Type B pancreatic cell (in vitro differentiated cells): ENCODE measurements at regions not wholly inside any gene's neighbourhood (a gene's known extent, or its start where the extent isn't known, plus 50 kb on each side); places are given as distances from the start of the nearest gene placed in this dataset.

Experiments
- DNase-seq: peaks from one replicate; pipeline ENCODE4 v3.0.0; 2021; ENCODE audit warnings: mixed read lengths; ENCODE audit not compliant: unreplicated experiment; ENCODE audit errors: extremely low spot score
- H3K27ac Mint-ChIP-seq: 2 replicates; pipeline ENCODE4 v1.8.0; 2021; ENCODE audit warnings: mild to moderate bottlenecking, mixed read lengths
- H3K27me3 Mint-ChIP-seq: 2 replicates; pipeline ENCODE4 v1.8.0; 2021; ENCODE audit warnings: mixed read lengths
- H3K36me3 Mint-ChIP-seq: 2 replicates; pipeline ENCODE4 v1.8.0; 2021; ENCODE audit warnings: mixed read lengths
- H3K4me1 Mint-ChIP-seq: one replicate; pipeline ENCODE4 v1.8.0; 2021; ENCODE audit warnings: mixed read lengths; ENCODE audit not compliant: unreplicated experiment
- H3K4me3 Mint-ChIP-seq: 2 replicates; pipeline ENCODE4 v1.8.0; 2021; ENCODE audit warnings: mild to moderate bottlenecking, mixed read lengths
- H3K9me3 Mint-ChIP-seq: 2 replicates; pipeline ENCODE4 v1.8.0; 2021; ENCODE audit warnings: mixed read lengths
- CTCF ChIP-seq: fragments of 200-600 bp; sonication (generic); conservative IDR thresholded peaks from 2 replicates; pipeline ENCODE4 v1.5.0; 2021; ENCODE audit warnings: antibody characterized with exemption, mild to moderate bottlenecking

DNA sequence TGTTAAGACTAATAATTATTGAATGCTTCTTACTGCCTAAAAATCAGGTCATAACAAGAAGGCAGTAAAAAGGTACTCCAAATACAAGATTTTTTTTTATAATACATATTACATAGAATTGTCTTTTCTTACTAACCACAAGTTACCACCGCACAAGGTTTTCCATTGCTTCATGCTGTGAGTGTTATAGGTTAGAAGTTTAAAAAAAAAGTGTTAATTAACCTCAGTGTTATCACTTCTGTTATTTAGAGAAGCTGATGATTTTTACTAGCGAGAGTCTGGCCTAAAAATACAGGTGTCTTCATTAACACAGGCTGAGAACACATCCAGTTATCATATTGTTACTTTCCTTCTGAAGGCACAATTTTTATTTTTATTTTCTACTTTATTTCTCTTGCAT is 1281.9 kb upstream of the CELF2 start:
- Mint-ChIP-seq H3K27ac (no peak overlapping the region), H3K9me3 (no peaks in the 10 kb centered on the region), H3K36me3 (no peaks in the 10 kb centered on the region), H3K27me3 (no peaks in the 10 kb centered on the region), H3K4me3 (no peak overlapping the region), H3K4me1 (no peaks in the 10 kb centered on the region)
- no peak for DNase-seq
- TF ChIP-seq CTCF: no peak

- no peak for TF ChIP-seq CTCF
- DNase-seq: no peak
- Mint-ChIP-seq H3K4me1 (no peaks in the 10 kb centered on the region), H3K36me3 (peaks cover 4% of the 10 kb centered on the region), H3K9me3 (peaks cover 8% of the 10 kb centered on the region), H3K27ac (peak overlapping the region; percentile 79), H3K27me3 (no peaks in the 10 kb centered on the region), H3K4me3 (no peak overlapping the region)
Measured at GRCh38 chr10:9743639-9744038, 1274.0 kb upstream of the CELF2 start.

DNA sequence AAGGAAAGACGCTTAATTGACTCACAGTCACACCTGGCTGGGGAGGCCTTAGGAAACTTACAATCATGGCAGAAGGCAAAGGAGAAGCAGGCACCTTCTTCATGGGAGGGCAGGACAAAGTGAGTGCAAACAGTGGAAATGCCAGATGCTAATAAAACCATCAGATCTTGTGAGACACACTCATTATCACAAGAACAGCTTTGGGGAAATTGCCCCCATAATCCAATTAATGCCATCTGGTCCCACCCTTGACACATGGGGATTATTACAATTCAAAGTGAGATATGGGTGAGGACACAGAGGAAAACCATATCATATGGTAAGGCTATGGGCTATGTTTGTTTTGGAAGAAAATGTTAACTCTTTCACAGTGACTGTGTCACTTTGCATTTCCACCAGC is 1272.5 kb upstream of the CELF2 start:
- Mint-ChIP-seq H3K4me1 (no peaks in the 10 kb centered on the region), H3K9me3 (peaks cover 8% of the 10 kb centered on the region), H3K27me3 (no peaks in the 10 kb centered on the region), H3K36me3 (peaks cover 4% of the 10 kb centered on the region), H3K4me3 (no peak overlapping the region), H3K27ac (no peak overlapping the region)
- no peak for DNase-seq
- TF ChIP-seq CTCF: no peak

DNA sequence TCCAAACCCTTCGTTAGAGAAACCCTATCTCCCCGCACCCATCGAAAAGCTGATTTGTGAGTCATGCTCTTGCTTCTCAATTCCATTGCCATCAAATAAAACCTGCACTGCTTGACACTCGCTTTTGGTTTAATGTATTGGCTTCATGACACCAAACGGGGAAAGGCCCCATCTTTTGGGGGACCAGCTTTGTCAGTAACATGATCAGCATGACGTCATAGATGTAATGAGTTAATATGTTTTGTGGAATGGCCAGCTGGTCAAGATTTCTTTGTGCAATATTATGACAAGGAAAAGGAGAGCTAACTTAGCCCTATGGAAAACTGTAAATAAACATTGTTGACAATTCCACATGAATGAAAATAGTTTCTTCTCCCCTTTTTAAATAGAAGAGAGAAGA is 1260.5 kb upstream of the CELF2 start:
- TF ChIP-seq CTCF: no peak
- DNase-seq: no peak

GRCh38 chr10:9759596-9759995 is 1258.1 kb upstream of the CELF2 start:
- TF ChIP-seq CTCF: no peak
- Mint-ChIP-seq H3K27me3 (no peaks in the 10 kb centered on the region), H3K4me3 (no peak overlapping the region), H3K4me1 (no peaks in the 10 kb centered on the region), H3K9me3 (peaks cover 13% of the 10 kb centered on the region), H3K27ac (no peak overlapping the region), H3K36me3 (peaks cover 4% of the 10 kb centered on the region)
- DNase-seq: no peak

More for the DNA sequence above, 1260.5 kb upstream of the CELF2 start:
- no peak overlapping the region for H3K27ac Mint-ChIP-seq
- H3K4me1 Mint-ChIP-seq: no peaks in the 10 kb centered on the region
- H3K4me3 Mint-ChIP-seq: no peak overlapping the region
- H3K36me3 Mint-ChIP-seq: peaks cover 4% of the 10 kb centered on the region
- no peaks in the 10 kb centered on the region for H3K27me3 Mint-ChIP-seq
- peaks cover 13% of the 10 kb centered on the region for H3K9me3 Mint-ChIP-seq
